Endothelial cell of umbilical vein (primary cell): ENCODE measurements at regions not wholly inside any gene's neighbourhood (a gene's known extent, or its start where the extent isn't known, plus 50 kb on each side); places are given as distances from the start of the nearest gene placed in this dataset.

Experiments used
- BruUV-seq: library from RNA; stranded (reverse); fragments of 400-500 nt; replicated peaks from 2 replicates; lab custom pipeline; 2021; lab: Mats Ljungman, UMichigan
- CTCF ChIA-PET: fragments of 300-600, 350-600 bp; sonication (Branson Sonifier 250); formaldehyde crosslinking; loops from one replicate; lab custom pipeline; 2021; ENCODE audit warnings: antibody characterized with exemption, inconsistent platforms; lab: Charles Lee
- POLR2A ChIA-PET: fragments of 300-600, 350-600 bp; sonication (Branson Sonifier 250); formaldehyde crosslinking; loops from one replicate; lab custom pipeline; 2021; ENCODE audit warnings: antibody characterized with exemption, inconsistent platforms; lab: Charles Lee
- DNase-seq: peaks from one replicate; pipeline ENCODE4 v3.0.0-alpha.2; 2011; ENCODE audit warnings: low read depth, low spot score
- FAIRE-seq: peaks from 2 replicates; lab custom pipeline; 2011; peaks lifted over from hg19 to GRCh38; lab: Jason Lieb, UNC
- H2AFZ ChIP-seq: 2 replicates; pipeline ENCODE4 v1.6.0; 2012; ENCODE audit warnings: low read depth, low read length, control low read depth, inconsistent platforms
- H3K27ac ChIP-seq: 2 replicates; pipeline ENCODE4 v1.5.1; 2011; ENCODE audit warnings: low read depth, mild to moderate bottlenecking, control low read depth, low read length, moderate library complexity; ENCODE audit not compliant: insufficient read depth
- H3K27me3 ChIP-seq, 2 experiments: 2 replicates each; pipeline versions ENCODE4 v1.6.0 to v1.6.1; 2011; ENCODE audit warnings: low read length in 2 of 2, mixed read lengths in 1 of 2; ENCODE audit not compliant: control insufficient read depth in 2 of 2, insufficient read depth in 2 of 2
- H3K36me3 ChIP-seq, 2 experiments: 2 replicates in 1 of 2; 3 replicates in 1 of 2; pipeline ENCODE4 v1.5.1; 2011; ENCODE audit warnings: low read length in 2 of 2, mild to moderate bottlenecking in 1 of 2, moderate library complexity in 1 of 2; ENCODE audit not compliant: control insufficient read depth in 2 of 2, insufficient read depth in 2 of 2; ENCODE audit errors: extremely low read depth in 1 of 2
- H3K4me1 ChIP-seq: 3 replicates; pipeline ENCODE4 v1.5.1; 2011; ENCODE audit warnings: mild to moderate bottlenecking, low read length; ENCODE audit not compliant: control insufficient read depth, insufficient read depth; ENCODE audit errors: extremely low read depth
- H3K4me2 ChIP-seq: 2 replicates; pipeline ENCODE4 v1.6.1; 2011; ENCODE audit warnings: low read length, control low read depth, mixed read lengths; ENCODE audit not compliant: insufficient read depth
- H3K4me3 ChIP-seq, 3 experiments: fragments of 200-600 bp in 1 of 3; sonication (generic), shearing (Covaris generic) in 1 of 3; replicated peaks in 1 of 3; 2 replicates each; pipeline ENCODE4 v1.5.1; 2011 to 2016; ENCODE audit warnings: control low read depth in 3 of 3, low read length in 3 of 3, mild to moderate bottlenecking in 2 of 3, inconsistent platforms in 1 of 3, low read depth in 1 of 3, moderate library complexity in 1 of 3; ENCODE audit not compliant: insufficient read depth in 1 of 3
- H3K79me2 ChIP-seq: 2 replicates; pipeline ENCODE4 v1.6.0; 2012; ENCODE audit warnings: low read length, inconsistent platforms; ENCODE audit not compliant: control insufficient read depth, insufficient read depth
- H3K9ac ChIP-seq: replicated peaks from 2 replicates; pipeline ENCODE3; 2011; ENCODE audit warnings: low read length, control low read depth; ENCODE audit not compliant: insufficient read depth; ENCODE audit errors: extremely low read depth
- H3K9me1 ChIP-seq: replicated peaks from 3 replicates; pipeline ENCODE4 v1.6.0; 2011; ENCODE audit warnings: mild to moderate bottlenecking, low read length; ENCODE audit not compliant: control insufficient read depth, insufficient read depth; ENCODE audit errors: extremely low read depth
- H3K9me3 ChIP-seq: replicated peaks from 2 replicates; pipeline ENCODE4 v1.5.1; 2012; ENCODE audit warnings: low read length, inconsistent platforms; ENCODE audit not compliant: control insufficient read depth, insufficient read depth
- H4K20me1 ChIP-seq: replicated peaks from 2 replicates; pipeline ENCODE3; 2011; ENCODE audit warnings: mild to moderate bottlenecking, low read length; ENCODE audit not compliant: control insufficient read depth, insufficient read depth; ENCODE audit errors: extremely low read depth
- EZH2 ChIP-seq: IDR thresholded peaks from 2 replicates; pipeline ENCODE4 v1.6.1; 2012; ENCODE audit warnings: borderline replicate concordance, low read depth, mild to moderate bottlenecking, moderate library complexity, low read length, inconsistent platforms; ENCODE audit not compliant: severe bottlenecking
- FOS ChIP-seq: IDR thresholded peaks from 2 replicates; pipeline ENCODE4 v1.6.1; 2011; ENCODE audit warnings: mild to moderate bottlenecking, low read length, moderate library complexity, borderline replicate concordance; ENCODE audit not compliant: insufficient read depth
- GATA2 ChIP-seq: IDR thresholded peaks from 2 replicates; pipeline ENCODE4 v1.7.0; 2011; ENCODE audit warnings: low read depth, mild to moderate bottlenecking, moderate library complexity, mixed read lengths, low read length; ENCODE audit not compliant: insufficient read length, insufficient read depth
- JUN ChIP-seq: IDR thresholded peaks from 2 replicates; pipeline ENCODE4 v1.6.1; 2011; ENCODE audit warnings: borderline replicate concordance, low read depth; ENCODE audit not compliant: insufficient read length, insufficient read depth
- MYC ChIP-seq: IDR thresholded peaks from one replicate; pipeline ENCODE4 v1.6.1; 2011; ENCODE audit warnings: mild to moderate bottlenecking, low read depth, low read length
- POLR2A ChIP-seq: IDR thresholded peaks from 2 replicates; pipeline ENCODE4 v1.6.1; 2012; ENCODE audit warnings: low read depth, mild to moderate bottlenecking, control low read depth, low read length
- POLR2AphosphoS5 ChIP-seq: IDR thresholded peaks from 2 replicates; pipeline ENCODE4 v1.6.1; 2012; ENCODE audit warnings: low read depth, mild to moderate bottlenecking, control low read depth, low read length, moderate library complexity; ENCODE audit not compliant: insufficient read depth
- dilution Hi-C: fragments of 300-500 bp; cut with MboI; formaldehyde crosslinking; loops from one replicate; pipeline ENCODE4 v1.15.0; 2019; ENCODE audit warnings: low sequenced_read_pairs; ENCODE audit not compliant: extremely low pct_ligation_motif_present
- intact Hi-C: fragments of 100-400 bp; cut with micrococcal nuclease; formaldehyde crosslinking; loops from one replicate; pipeline ENCODE4 v1.10.0; 2022
- TF ChIP-seq, protein P1 (sequence below), 2 donors: IDR thresholded peaks; 1 replicate in 1 of 2; 2 replicates in 1 of 2; pipeline ENCODE4 v1.5.1; 2011; ENCODE audit warnings: low read length in 2 of 2, mild to moderate bottlenecking in 2 of 2, moderate library complexity in 2 of 2, control low read depth in 1 of 2, inconsistent platforms in 1 of 2, low read depth in 1 of 2; ENCODE audit not compliant: insufficient read depth in 1 of 2; ENCODE audit errors: extremely low read depth in 1 of 2
- TF ChIP-seq, protein P2 (sequence below): IDR thresholded peaks from 2 replicates; pipeline ENCODE4 v1.6.1; 2011; ENCODE audit not compliant: insufficient read depth, insufficient read length

GRCh38 chr7:67764289-67764688, 767.7 kb downstream of the TYW1 start:
- Histone ChIP-seq H3K4me1 (no peaks in the 10 kb centered on the region), H3K9me1 (no peaks in the 10 kb centered on the region), H3K9ac (no peak overlapping the region), H3K27ac (no peak overlapping the region), H3K9me3 (peaks cover 6% of the 10 kb centered on the region), H3K4me2 (no peak overlapping the region), H3K79me2 (no peaks in the 10 kb centered on the region), H3K4me3 (no peak overlapping the region), H4K20me1 (no peaks in the 10 kb centered on the region), H3K27me3 (no peaks in the 10 kb centered on the region), H2AFZ (no peak overlapping the region), H3K36me3 (no peaks in the 10 kb centered on the region)
- FAIRE-seq (no peak), DNase-seq (no peak)
- ChIA-PET POLR2A (no interaction called here), CTCF (no interaction called here)
- dilution Hi-C loops = no loop called here
- no TSS peak for BruUV-seq
- intact Hi-C loops = no loop called here
- no peak for TF ChIP-seq POLR2AphosphoS5
- no peak for TF ChIP-seq JUN
- TF ChIP-seq, protein P1, sequence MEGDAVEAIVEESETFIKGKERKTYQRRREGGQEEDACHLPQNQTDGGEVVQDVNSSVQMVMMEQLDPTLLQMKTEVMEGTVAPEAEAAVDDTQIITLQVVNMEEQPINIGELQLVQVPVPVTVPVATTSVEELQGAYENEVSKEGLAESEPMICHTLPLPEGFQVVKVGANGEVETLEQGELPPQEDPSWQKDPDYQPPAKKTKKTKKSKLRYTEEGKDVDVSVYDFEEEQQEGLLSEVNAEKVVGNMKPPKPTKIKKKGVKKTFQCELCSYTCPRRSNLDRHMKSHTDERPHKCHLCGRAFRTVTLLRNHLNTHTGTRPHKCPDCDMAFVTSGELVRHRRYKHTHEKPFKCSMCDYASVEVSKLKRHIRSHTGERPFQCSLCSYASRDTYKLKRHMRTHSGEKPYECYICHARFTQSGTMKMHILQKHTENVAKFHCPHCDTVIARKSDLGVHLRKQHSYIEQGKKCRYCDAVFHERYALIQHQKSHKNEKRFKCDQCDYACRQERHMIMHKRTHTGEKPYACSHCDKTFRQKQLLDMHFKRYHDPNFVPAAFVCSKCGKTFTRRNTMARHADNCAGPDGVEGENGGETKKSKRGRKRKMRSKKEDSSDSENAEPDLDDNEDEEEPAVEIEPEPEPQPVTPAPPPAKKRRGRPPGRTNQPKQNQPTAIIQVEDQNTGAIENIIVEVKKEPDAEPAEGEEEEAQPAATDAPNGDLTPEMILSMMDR (IDR thresholded peaks at IDR 0.05; ENCODE audit: extremely low read depth in 1 of 2, insufficient read depth in 1 of 2, low read depth in 1 of 2, low read length in 2 of 2) = no peak
- no peak for TF ChIP-seq GATA2
- no peak for TF ChIP-seq POLR2A
- TF ChIP-seq, protein P2, sequence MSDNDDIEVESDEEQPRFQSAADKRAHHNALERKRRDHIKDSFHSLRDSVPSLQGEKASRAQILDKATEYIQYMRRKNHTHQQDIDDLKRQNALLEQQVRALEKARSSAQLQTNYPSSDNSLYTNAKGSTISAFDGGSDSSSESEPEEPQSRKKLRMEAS = no peak
- TF ChIP-seq FOS = no peak
- no peak for TF ChIP-seq MYC
- TF ChIP-seq EZH2 = no peak
